GM21619 (cell line): ENCODE measurements at regions not wholly inside any gene's neighbourhood (a gene's known extent, or its start where the extent isn't known, plus 50 kb on each side); places are given as distances from the start of the nearest gene placed in this dataset.

Experiments
- ATAC-seq: cut with Tn5 transposase; IDR thresholded peaks from one replicate; pipeline ENCODE4 v1.9.1; 2021; ENCODE audit not compliant: unreplicated experiment

DNA sequence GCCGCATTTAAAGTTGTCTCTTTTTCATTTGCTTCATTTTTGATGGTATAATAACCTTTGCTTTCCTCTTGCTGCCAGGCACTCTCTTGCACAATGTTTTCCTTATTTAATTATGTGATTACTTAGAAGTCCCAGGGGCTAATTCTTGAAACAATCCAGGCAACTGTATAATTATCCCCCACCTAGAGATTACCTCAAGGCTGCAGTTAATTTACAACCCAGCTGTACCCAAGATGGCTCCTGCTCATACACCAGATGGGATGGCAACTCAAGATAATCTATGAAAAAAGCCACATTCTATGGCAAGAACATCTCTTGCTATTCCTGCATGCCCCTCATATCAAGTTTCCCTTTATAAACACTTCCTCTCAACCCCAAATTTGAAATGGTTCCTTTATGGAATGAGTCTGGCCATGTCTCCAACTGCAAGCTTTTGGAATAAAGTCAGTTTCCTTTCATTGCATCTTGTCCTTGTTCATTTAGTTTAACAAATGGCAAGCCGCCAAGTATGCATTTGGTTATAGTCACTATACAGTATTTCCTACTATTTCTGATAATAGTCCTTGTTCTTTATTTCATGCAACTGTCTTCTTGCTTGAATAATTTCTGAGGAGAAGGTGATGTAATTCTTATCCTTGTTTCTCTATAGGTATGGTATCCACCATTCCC lies 1042.6 kb downstream of the PLA2G4A start:
- no peak for ATAC-seq

DNA sequence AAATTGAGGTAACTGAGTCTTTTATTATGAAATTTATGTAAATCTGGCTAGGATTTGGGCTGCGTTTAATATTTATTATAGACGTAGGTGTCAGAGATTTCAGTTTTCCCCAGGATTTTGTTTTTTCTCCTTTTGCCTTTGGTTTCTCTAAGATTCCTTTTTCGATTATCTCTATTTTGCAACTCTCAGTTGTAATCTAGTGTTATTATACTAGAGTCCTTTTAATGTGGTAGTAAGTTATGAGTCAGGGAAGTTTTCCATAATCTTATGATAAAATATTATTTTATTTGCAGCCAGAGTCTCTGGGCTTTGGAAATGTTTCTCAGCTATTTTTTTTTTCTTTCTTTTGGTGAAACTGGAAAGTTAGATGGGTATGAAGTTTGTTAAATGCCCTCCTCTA lies 1043.8 kb downstream of the PLA2G4A start:
- ATAC-seq, result no peak

DNA sequence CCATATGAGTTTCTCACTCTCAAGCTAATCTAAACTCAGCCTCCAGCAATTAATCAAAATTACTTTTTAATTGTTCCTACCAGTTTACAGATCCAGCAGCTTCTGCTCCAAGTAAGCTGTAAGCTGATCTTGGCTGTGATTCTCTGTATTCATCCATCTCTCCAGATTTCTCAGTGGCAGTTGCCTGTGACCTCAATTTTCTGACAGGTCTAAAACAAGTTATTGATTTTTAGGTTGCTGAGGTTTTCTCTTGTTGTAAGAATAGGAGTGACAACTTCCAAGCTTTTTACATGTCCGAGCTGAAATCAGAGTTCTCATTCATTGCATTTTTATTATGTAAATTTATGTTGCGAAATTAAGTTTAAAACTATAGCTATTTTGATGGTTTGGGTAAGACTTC lies 1044.4 kb downstream of the PLA2G4A start:
- no peak for ATAC-seq

DNA sequence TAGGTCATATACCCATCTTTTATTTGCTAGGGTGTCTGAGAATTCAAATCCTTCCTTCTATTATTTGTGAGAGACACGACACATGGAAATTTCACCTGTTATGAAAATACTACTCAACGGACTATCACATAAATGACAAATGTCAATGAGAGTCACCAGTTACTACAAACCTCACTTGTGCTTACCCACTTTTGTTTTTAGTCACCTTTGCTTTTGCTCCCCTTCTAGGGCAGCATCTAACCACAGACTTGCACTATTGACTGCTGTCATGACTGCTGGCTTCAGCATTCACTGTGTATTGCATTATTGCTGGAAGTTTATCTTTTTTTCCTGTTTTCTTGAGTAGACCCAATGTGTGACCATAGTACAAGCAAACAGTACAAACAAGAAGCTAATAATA lies 1048.0 kb downstream of the PLA2G4A start:
- no peak for ATAC-seq

GRCh38 chr1:187877220-187877619 lies 1048.5 kb downstream of the PLA2G4A start:
- ATAC-seq, result no peak

DNA sequence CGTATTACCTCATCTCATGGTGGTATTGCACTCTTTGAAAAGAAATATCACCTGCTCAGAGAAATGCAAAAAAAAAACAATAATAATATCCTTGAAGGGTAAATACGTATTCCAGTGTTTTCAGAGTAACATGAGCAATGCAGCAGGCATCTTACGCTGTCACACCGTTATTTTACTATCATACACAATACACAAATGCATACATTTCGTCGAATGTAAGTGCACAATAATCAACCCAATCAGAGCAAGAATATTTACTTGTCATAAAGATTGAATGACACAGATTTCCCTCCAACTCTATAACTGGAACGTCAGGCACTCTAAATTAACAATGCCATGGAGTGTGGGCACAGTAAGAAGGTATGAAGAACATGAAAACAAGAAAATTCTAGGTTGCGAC lies 1050.1 kb downstream of the PLA2G4A start:
- ATAC-seq, result no peak

- no peak for ATAC-seq
Observed at GRCh38 chr1:187883356-187883755, 1054.6 kb downstream of the PLA2G4A start.

GRCh38 chr1:187891993-187892682 lies 1063.4 kb downstream of the PLA2G4A start:
- no peak for ATAC-seq

DNA sequence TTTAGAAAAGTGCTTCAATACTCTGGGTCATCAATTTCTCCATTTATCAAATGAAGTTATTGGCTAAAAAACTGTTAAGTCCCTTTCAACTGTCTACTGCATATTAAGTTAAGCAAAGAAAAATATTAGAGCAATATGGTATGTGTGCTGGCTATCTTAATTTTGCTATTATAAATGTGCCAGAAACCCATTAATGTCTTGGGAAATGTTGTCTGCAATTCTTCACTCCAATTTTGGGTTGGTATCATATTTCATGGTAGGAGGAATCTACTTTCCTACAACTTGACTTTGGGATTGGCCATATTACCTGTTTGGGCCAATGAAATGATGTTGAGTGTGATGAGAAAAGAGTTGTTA lies 1063.9 kb downstream of the PLA2G4A start:
- ATAC-seq, result no peak

DNA sequence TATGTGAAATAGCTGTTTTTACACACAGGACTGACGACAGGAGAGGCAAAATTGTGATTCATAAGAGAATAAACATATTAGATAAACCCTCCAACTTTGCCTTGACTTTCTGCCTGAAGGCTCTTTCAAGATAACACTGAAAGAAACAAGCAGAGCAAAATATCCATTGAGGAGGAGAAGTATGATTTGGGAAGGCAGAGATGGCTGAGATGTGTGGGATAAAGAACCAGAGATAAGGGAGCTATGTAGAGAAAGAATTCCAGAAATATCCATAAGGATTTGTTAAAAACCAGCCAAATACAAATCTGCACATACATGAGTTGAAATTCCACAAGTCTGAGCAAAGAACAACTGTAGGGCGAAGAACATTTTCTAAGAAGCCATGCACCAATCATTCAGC lies 1064.7 kb downstream of the PLA2G4A start:
- no peak for ATAC-seq

DNA sequence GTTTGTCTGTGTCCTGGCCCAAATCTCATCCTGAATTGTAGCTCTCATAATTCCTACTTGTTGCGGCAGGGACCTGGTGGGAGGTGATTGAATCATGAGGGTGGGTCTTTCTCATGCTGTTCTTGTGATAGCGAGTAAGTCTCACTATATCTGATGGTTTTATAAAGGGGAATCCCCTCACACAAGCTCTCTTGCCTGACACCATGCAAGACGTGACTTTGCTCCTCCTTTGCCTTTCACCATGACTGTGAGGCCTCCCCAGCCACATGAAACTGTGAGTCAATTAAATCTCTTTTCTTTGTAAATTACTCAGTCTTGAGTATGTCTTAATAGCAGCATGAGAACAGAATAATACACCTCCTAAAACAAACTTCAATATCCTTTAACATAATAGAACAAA lies 1065.6 kb downstream of the PLA2G4A start:
- ATAC-seq, result no peak

DNA sequence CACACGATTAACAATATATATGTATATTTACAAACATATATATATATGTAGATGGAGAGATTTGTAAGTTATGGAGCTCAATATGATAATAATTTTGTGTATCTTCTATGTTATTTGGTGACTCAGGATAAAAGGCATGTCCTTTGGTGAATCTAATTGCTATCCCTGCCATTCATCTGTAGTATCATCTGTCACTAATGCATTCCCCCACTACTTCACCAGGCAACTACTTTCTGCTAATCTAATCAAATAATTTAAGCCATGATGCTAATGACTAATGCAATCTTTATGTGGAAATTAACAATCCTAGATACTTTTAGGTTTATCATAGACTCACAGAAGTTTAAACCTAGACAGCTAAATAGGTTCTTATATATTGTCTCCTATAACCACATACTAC lies 1074.5 kb downstream of the PLA2G4A start:
- no peak for ATAC-seq

DNA sequence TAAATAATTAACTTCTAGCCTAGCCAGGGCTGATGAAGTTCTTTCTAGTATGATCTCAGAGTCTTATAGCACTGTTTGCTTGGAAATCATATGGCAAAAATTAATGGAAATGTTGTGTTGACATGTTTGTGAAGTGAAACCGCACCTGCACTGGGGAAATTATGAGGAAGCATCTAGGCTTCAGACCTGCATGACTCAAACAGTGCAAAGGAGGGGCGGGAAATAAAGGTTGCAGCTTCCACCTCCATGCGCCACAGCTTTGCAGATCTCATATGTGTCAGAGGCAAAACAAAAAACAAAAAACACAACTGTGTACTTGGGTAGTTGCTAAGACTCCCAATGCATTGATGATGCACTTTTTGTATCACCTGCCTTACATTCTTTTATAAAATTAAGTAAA lies 1080.6 kb downstream of the PLA2G4A start:
- no peak for ATAC-seq

- ATAC-seq, result no peak
Observed at GRCh38 chr1:187911820-187912219, 1083.1 kb downstream of the PLA2G4A start.

DNA sequence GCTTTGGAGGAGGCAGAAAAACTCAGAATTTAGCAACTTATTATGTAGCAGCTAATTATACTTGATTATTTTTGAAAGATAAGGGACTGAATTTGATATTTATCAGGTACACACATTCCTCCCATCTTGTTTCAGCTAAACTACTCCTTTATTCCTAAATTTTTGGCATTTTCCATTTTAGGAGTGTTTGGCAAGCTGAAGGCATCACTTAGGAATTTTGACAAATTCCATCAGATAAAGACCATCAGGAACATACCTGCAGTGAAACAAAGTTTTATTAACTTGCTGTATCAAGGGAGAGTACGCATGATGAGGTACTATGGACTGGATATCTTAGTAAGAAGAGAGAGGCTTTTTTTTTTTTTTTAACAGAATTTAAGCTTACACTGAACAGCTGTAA lies 1092.2 kb downstream of the PLA2G4A start:
- no peak for ATAC-seq

- no peak for ATAC-seq
Observed at GRCh38 chr1:187921426-187921825, 1092.7 kb downstream of the PLA2G4A start.

GRCh38 chr1:187922255-187922654 lies 1093.5 kb downstream of the PLA2G4A start:
- no peak for ATAC-seq

DNA sequence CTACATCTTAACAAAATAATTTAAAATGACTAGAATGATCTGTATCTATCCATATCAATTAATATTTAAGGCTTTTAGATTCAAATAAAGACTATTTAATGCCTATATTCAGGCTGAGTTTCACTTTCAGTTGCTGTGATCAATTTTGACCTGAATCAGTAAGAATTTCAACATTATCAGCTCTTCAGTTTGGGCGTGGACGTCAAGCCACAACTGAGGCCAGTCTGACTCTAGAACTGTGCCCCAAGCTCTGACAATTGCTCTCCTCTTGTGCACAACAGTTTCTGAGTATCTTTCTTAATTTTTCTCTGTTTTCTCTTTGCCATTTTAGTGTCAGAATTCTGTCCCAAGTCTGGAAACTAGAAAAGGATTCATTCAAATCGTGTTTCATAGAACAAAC lies 1095.5 kb downstream of the PLA2G4A start:
- no peak for ATAC-seq

- ATAC-seq, result no peak
Observed at GRCh38 chr1:187928288-187928687, 1099.5 kb downstream of the PLA2G4A start.

DNA sequence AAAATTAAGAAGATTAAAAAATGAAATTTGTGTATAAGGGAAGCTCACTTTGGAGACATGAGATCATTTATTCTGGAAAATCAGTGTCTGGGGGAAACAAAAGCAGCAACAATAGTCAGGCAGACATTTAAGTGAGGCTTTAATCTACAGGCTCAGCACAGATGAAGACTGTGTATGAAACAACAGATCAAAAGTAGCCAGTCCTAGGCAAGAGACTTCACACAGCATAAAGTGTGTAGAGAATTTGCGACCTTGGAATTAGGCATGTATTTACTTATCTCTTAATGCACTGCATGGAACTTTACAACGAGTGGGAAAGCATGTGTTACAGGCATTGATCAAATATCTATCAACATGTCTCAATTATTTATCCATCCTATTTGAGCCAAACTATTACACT lies 1099.9 kb downstream of the PLA2G4A start:
- ATAC-seq, result no peak

- no peak for ATAC-seq
Observed at GRCh38 chr1:187931776-187932175, 1103.0 kb downstream of the PLA2G4A start.

DNA sequence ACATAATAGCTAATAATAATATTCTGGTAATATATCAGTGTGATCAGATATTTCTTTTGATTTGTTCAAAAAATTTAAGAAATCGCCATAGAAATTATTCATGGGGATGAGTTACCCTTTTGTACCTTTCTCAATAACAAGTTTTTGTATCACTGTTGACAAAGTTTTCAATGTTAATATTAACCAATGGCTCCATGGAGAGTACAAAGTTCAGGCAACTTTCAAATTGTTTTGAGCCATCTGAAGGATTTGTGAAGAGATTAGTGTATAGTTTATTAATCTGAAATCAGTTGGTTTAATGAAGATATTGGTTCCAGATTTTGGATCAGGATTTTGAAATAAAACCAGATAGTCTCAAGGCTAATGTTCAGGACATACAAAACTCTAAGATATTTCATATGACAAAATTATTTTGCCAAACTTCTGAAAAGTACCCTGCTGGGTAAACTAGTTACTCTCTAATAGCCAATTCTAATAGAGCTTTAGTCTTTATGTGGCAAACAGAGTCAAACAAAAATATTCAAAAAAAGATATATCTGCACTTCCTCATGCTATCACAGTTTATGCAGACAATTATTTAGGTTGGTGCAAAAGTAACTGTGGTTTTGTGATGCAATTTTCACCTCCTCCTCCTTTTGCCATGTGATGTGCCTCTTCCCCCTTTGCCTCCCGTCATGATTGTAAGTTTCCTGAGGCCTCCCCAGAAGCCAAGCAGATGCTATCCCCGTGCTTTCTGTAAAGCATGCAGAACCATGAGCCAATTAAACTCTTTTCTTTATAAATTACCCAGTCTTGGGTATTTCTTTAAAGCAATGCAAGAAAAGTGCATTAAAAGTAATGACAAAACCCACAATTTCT lies 1105.0 kb downstream of the PLA2G4A start:
- ATAC-seq, result no peak
